Spleen (tissue), 7 donors: ENCODE measurements at regions not wholly inside any gene's neighbourhood (a gene's known extent, or its start where the extent isn't known, plus 50 kb on each side); places are given as distances from the start of the nearest gene placed in this dataset.

Experiments used
- CTCF ChIP-seq, 11 experiments: fragments of 200-600 bp in 7 of 11; fragments of 450-650 bp in 4 of 11; sonication (generic) in 4 of 11; IDR thresholded peaks in 8 of 11; conservative IDR thresholded peaks in 3 of 11; 1 replicate in 7 of 11; 2 replicates in 4 of 11; pipeline versions ENCODE4 v1.4.0 to v1.8.0; 2016 to 2021; ENCODE audit warnings: antibody characterized with exemption in 11 of 11, inconsistent platforms in 4 of 11, mild to moderate bottlenecking in 1 of 11
- POLR2A ChIP-seq, 3 donors: fragments of 450-650 bp; IDR thresholded peaks; one replicate each; pipeline ENCODE4 v1.5.1; 2017; ENCODE audit warnings: antibody characterized with exemption in 3 of 3, mild to moderate bottlenecking in 1 of 3
- POLR2AphosphoS5 ChIP-seq, 3 donors: sonication (generic); formaldehyde crosslinking; IDR thresholded peaks; one replicate each; pipeline ENCODE4 v1.5.1; 2017; ENCODE audit warnings: antibody characterized with exemption in 3 of 3
- donor health status: DM: no; HTN: no; CAD: no; lungs with moderate emphysema.
- donor health status: DM: no; HTN: no; CAD: no.
- donor health status: DM: no; HTN: no; CAD: no.

- TF ChIP-seq CTCF (IDR thresholded peaks at IDR 0.05 in 8 of 11, conservative IDR thresholded peaks at IDR 0.05 in 3 of 11): no peak
- no peak for TF ChIP-seq POLR2AphosphoS5 (IDR thresholded peaks at IDR 0.05)
- TF ChIP-seq POLR2A (IDR thresholded peaks at IDR 0.05): no peak
Measured at GRCh38 chr2:217099561-217099960, 239.7 kb upstream of the TNP1 start.
